ENCODE measurements at regions not wholly inside any gene's neighbourhood (a gene's known extent, or its start where the extent isn't known, plus 50 kb on each side); places are given as distances from the start of the nearest gene placed in this dataset.

- no peaks in the 10 kb centered on the region for H3K27me3 ChIP-seq
- H4K20me1 ChIP-seq (ENCODE audit: insufficient read depth, poor library complexity, severe bottlenecking) = no peaks in the 10 kb centered on the region
- H3K27ac ChIP-seq = peak overlapping the region; percentile 91
- TF ChIP-seq CTCF (IDR thresholded peaks at IDR 0.05; ENCODE audit: poor library complexity) (no peak), EZH2 (IDR thresholded peaks at IDR 0.05; ENCODE audit: borderline replicate concordance) (no peak), EZH2phosphoT487 (IDR thresholded peaks at IDR 0.05; ENCODE audit: low read depth, severe bottlenecking, unreplicated experiment) (no peak)
- H3K4me2 ChIP-seq = no peak overlapping the region
- H3K79me2 ChIP-seq = no peaks in the 10 kb centered on the region
- H3K4me3 ChIP-seq = no peak overlapping the region
- H3K36me3 ChIP-seq (replicated peaks; ENCODE audit: insufficient read depth, low read depth) = no peaks in the 10 kb centered on the region
- no peak for DNase-seq (ENCODE audit: low spot score)
- no peaks in the 10 kb centered on the region for H3K9me3 ChIP-seq (ENCODE audit: low read depth)
- H2AFZ ChIP-seq = no peak overlapping the region
- H3K9me2 ChIP-seq (replicated peaks; ENCODE audit: insufficient read depth) = no peaks in the 10 kb centered on the region
- H3K4me1 ChIP-seq (ENCODE audit: insufficient read depth) = peaks cover 49% of the 10 kb centered on the region
- WGBS (ENCODE audit: low lambda C conversion rate, missing lambda C conversion rate) = 75% methylated on average over 1 of the region's 1 CpG
Observed at GRCh38 chr3:102183186-102183585, 251.6 kb upstream of the ZPLD1 start.

- no peak overlapping the region for H3K4me3 ChIP-seq
- no peaks in the 10 kb centered on the region for H3K79me2 ChIP-seq
- WGBS (ENCODE audit: low lambda C conversion rate, missing lambda C conversion rate) = 76% methylated on average over 1 of the region's 1 CpG
- H3K9me3 ChIP-seq (ENCODE audit: low read depth) = no peaks in the 10 kb centered on the region
- no peak overlapping the region for H2AFZ ChIP-seq
- no peak overlapping the region for H3K4me2 ChIP-seq
- H3K27me3 ChIP-seq = no peaks in the 10 kb centered on the region
- peak overlapping the region; percentile 91 for H3K27ac ChIP-seq
- H3K36me3 ChIP-seq (replicated peaks; ENCODE audit: insufficient read depth, low read depth) = no peaks in the 10 kb centered on the region
- no peaks in the 10 kb centered on the region for H4K20me1 ChIP-seq (ENCODE audit: insufficient read depth, poor library complexity, severe bottlenecking)
- no peak for TF ChIP-seq CTCF (IDR thresholded peaks at IDR 0.05; ENCODE audit: poor library complexity)
- no peak for TF ChIP-seq EZH2phosphoT487 (IDR thresholded peaks at IDR 0.05; ENCODE audit: low read depth, severe bottlenecking, unreplicated experiment)
- TF ChIP-seq EZH2 (IDR thresholded peaks at IDR 0.05; ENCODE audit: borderline replicate concordance) = no peak
- peaks cover 49% of the 10 kb centered on the region for H3K4me1 ChIP-seq (ENCODE audit: insufficient read depth)
- no peaks in the 10 kb centered on the region for H3K9me2 ChIP-seq (replicated peaks; ENCODE audit: insufficient read depth)
- no peak for DNase-seq (ENCODE audit: low spot score)
Observed at GRCh38 chr3:102183623-102184022, 251.2 kb upstream of the ZPLD1 start.

- TF ChIP-seq EZH2phosphoT487 (IDR thresholded peaks at IDR 0.05; ENCODE audit: low read depth, severe bottlenecking, unreplicated experiment) (no peak), EZH2 (IDR thresholded peaks at IDR 0.05; ENCODE audit: borderline replicate concordance) (no peak), CTCF (IDR thresholded peaks at IDR 0.05; ENCODE audit: poor library complexity) (no peak)
- Histone ChIP-seq H2AFZ (no peak overlapping the region), H3K9me3 (ENCODE audit: low read depth) (no peaks in the 10 kb centered on the region), H3K9me2 (replicated peaks; ENCODE audit: insufficient read depth) (no peaks in the 10 kb centered on the region), H3K4me1 (ENCODE audit: insufficient read depth) (peaks cover 11% of the 10 kb centered on the region), H3K27me3 (no peaks in the 10 kb centered on the region), H3K36me3 (replicated peaks; ENCODE audit: insufficient read depth, low read depth) (no peaks in the 10 kb centered on the region), H3K27ac (no peak overlapping the region), H3K4me3 (no peak overlapping the region), H3K79me2 (no peaks in the 10 kb centered on the region), H4K20me1 (ENCODE audit: insufficient read depth, poor library complexity, severe bottlenecking) (no peaks in the 10 kb centered on the region), H3K4me2 (no peak overlapping the region)
- 90% methylated on average over 2 of the region's 2 CpGs for WGBS (ENCODE audit: low lambda C conversion rate, missing lambda C conversion rate)
- no peak for DNase-seq (ENCODE audit: low spot score)
Observed at GRCh38 chr3:102189541-102189940, 245.3 kb upstream of the ZPLD1 start.
